ENCODE measurements at regions not wholly inside any gene's neighbourhood (a gene's known extent, or its start where the extent isn't known, plus 50 kb on each side); places are given as distances from the start of the nearest gene placed in this dataset.

DNA sequence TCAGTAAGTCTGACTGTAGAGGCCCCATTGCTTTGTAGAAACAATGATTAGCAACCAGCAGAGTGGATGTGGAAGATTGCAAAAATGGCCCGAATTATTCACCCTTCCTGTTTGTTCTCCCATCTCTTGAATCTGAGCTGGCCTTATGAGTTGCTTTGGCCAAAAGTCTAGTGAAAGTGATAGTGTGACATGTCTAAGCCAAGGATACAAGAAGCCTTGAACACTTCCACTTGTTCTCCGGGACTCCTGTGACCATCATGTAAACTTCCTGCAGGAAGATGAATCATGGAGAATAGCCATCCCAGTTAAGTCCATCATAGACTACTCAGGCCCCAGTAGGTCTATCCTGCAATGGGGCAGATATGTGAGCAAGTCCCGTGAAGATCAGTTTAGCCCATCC, 252.0 kb upstream of the JAG1 start:
- DNase-seq: no peak

DNA sequence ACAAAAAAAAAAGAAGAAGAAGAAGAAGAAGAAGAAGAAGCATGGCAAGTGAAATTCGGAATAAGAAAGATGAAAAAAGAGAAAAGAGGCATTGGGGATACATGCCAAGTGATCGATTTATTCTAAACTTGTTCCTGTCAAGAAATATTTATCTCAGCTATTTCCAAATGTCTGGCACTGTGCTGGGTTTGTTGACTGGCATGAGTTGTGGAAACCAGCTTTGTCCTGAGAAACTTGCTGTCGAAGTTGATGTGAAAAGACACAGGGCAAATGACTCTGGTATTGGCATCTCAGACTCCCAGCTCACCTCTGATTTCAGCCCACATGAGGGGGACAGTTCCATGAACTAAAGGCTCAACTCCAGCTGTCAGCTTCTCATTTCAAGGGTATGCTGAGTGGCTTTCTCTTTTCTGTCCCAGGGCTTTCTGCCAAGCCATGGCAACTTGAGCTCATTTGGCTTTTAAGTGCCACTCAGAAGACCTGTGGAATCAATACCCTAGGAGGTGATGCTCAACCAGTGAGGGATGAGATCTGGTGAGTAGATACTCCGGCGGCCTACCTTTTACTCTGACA, 253.3 kb upstream of the JAG1 start:
- no peak for DNase-seq

DNA sequence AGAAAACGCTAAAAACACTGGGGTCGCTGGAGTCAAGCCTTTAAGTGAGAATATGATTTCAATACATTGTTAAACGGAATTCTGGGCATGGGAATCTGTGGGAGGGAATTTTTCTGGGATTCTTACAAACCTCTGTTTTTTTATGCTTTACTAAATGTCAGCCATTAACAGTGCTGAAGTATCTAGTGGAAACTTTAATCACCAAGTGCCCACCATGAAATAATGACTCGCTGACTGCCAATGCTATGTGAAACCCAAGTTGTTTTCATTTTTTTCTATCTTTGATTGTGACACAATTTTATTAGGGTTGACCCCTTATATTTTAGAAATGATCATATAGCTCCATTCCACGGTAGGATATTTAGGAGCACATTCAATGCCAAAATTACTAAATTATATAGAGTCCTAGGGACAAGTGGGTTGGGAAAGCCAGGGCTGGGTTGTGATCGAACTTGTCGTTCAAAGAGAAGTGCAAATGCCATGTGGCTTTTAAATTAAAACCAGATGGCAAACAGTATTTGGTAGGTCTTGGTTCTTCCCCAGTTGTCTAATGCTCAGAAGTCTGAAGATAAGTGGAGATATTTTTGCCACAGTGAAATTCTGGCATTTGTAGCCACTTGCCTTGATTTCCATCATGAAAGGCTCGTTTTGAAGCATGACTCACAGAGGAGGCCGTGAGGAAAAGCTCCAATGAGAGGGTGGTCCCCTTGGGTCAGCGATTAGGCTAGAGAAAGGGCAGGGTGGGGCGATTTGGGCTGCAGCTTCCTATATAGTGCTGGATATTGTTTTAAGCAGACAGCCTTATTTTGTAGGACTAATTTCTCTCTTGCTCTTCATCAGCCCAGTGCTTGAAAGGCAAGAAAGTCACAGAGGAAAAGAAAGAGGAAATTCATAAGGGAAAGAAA, 254.4 kb upstream of the JAG1 start:
- no peak for DNase-seq

GRCh38 chr20:10928841-10929421, 255.1 kb upstream of the JAG1 start:
- DNase-seq: no peak

DNA sequence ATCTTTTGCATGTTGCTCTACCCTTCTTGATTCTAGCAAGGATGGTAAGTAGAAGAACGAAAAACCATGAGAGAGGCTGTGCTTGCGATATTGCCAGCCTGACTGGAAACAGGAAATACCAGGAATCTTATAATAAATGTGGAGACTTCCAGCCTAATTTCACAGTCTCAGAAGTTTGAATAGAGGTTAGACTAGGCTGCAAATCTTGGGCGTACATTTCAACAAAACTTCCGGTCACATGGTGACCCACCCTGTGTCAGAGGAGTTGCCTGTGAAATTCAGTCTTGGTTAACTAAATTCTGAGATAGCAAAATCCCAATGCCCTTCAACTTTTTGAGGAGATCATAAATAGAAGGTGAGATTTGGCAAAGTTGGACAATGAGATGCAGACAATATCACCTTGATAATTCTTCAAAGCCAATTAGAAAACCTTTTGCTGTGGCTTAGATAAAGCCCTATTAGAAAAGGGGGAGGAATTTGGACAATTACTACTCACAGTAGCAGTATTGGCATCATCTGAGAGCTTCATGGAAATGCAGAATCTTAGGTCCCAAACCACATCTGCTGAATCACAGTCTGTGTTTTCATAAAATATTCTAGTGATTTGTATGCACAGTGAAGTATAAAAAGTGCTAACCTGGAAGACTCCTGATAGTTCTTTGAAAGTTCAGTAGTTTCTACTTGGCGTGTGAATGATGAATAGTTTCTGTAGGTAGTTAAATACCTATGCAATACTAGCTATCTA, 262.0 kb upstream of the JAG1 start:
- DNase-seq: no peak

GRCh38 chr20:10936786-10937185, 263.0 kb upstream of the JAG1 start:
- no peak for DNase-seq

DNA sequence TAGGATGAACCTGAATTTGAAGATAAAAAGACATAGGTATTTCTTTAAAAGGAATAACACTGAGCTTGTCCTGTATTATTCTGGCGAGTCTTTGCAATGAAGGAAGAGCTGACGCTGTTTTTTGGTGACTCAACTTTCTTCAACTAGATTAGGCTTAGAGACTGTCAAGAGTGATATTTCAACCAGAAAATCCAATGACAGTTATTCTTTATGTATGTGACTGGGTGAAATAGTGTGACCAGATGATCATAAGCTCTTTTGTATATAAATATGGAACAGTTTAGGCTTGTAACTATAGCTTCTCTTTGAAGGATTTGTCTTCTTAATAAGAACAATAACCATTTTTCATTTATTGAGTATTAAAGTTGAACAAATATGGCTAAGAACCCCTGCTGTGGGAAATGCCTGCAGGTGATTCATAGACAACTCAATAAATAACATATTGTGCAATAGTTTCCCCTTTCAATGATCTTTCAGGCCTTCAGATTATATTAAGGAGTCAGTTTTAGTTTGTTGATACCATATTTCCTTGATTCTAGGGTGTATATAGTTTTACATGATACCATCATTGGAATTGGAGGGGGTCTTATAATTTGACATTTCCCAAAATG, 265.6 kb upstream of the JAG1 start:
- DNase-seq: no peak

- no peak for DNase-seq
These were observed 267.1 kb upstream of the JAG1 start for GRCh38 chr20:10940941-10941340.

GRCh38 chr20:10943686-10944265, 270.0 kb upstream of the JAG1 start:
- no peak for DNase-seq

DNA sequence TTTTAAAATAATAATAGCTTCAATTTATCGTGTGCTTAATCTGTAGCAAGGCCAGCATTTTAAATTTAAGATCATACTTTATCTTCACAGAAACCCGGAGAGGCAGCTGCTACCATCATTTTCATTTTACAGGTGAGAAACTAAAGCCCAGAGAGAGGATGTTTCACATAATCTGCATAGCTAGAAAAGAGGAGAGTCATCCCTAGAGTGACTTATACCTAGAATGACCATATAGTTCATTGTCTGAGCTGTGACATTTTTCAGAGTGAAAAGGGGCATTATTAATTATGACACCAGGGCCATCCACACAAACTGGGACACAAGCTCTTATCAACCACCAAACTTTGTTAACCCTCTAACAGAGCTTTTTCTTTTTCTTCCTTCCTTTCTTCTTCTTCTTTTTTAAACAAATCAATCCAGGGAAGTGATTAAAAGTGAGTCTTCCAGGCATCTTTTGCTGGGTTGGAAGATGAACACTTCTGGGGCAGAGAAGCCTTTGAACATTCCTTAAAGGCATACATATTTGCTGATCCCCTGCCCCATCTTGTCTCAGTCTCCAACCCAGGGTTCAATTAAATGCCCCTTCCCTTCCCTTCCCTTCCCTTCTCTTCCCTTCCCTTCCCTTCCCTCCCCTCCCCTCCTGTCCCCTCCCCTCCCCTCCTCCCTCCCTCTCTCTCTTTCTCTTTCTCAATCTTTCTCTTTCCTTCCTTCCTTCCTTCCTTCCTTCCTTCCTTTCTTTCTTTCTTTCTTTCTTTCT, 272.5 kb upstream of the JAG1 start:
- DNase-seq: no peak

DNA sequence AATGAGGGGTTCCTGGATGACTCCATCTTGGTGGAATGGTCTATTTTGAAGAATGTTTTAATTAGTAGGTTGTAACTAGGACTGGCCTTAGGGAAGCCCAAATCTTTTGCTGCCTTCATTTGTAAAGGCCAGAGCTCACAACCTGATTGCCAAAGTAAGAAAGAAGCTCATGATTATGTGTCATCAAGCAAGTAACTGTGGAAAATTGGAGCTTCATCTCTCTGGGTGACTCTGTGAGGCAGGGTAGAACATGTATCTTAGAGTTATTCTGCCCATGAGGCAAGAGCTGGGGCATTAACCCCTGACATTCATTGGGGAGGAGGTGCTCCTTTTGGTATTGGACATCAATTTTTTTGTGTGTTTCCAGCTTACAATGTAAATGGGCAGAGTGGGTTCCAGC, 273.9 kb upstream of the JAG1 start:
- no peak for DNase-seq

DNA sequence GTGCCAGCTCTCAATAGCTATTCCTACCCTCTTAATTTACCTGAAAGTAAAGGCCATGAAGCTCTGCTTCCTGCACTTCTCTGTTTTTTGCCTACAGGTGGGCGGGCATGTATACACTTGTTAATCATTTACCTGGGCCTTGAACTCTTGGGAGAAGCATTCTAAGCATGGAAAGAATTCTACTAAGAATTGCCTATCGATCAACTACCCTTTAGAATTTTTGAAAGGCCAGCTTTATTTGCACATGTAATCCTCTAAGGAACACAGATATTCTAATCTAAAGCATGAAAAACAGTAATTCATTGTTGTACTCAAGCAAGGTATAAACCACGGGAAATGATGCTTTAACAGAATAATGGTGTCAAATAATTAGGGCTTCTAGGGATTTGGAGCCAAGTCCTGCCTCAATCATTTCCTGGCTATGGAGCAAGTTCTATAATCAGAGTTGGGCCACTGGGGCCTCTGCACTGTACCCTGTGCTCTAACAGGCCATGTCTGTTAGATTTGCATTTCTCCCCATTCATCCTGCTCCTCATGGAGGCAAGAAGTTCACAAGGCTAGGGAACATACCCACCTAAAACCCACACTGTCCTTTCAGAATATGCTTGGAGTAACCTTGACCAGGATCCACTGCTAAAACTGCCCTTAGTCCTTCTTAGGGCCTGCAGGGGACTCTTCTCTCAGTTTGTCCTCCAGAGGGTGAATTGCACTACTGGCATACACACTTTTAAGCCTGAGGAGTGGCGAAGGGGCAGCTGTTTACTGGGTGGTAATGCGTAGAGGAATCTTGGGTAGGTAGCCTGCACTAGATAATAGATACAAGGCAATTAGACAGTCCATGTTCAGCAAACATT, 276.4 kb upstream of the JAG1 start:
- DNase-seq: no peak

GRCh38 chr20:10951216-10951615, 277.4 kb upstream of the JAG1 start:
- no peak for DNase-seq

DNA sequence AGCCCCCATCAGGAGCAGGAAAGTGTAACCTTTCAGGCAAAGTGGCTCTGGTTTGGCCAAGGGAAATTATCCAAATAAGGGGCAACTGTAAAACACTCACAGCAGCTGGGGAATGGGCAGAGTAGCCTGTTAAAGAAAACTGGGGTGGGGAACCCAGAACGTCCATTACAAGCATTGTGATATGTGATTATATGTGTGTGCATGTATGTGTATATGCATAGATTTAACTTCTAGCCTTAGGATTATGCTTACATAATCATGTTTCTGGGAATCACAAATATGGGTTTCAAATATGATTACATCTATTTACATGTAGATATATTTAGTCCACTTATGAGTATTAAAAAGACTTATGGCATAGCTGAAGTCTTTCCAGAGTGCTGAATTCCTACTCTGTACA, 278.1 kb upstream of the JAG1 start:
- no peak for DNase-seq

- DNase-seq: no peak
These were observed 279.6 kb upstream of the JAG1 start for GRCh38 chr20:10953437-10953836.

DNA sequence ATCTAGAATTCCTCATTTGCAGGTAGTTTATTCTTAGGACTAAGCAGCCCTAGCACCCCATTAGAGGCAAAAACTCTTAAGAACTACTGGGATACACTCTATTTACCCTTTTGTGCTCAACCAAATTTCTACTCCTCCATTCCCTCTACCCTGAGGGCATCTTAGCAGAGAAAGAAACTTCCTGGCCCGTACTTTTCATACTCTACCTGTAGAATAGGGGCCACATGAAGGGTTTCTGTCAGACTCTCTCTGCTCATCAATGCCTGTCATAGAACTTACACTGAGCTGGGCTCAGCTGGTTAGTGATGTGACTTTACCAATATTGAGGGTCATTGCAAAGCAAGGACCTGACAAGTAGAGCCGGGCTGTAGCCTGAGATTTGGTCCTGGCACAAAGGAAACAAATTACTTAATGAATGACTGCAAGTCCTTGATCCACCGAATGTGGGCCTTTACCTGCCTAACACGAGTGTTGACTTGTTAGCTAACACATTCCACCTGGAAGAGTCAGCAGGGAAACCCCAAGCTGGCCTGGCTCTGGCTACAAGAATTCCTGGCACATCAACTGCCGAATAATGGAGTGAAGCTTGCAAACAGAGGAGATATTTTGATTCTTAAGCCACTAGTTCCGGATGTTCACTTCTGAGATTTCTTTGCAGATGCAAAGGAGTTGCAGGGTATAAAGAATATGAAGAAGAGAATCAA, 280.5 kb upstream of the JAG1 start:
- DNase-seq: no peak

GRCh38 chr20:10954908-10955580, 281.2 kb upstream of the JAG1 start:
- DNase-seq: no peak

GRCh38 chr20:10958279-10958678, 284.5 kb upstream of the JAG1 start:
- DNase-seq: no peak

DNA sequence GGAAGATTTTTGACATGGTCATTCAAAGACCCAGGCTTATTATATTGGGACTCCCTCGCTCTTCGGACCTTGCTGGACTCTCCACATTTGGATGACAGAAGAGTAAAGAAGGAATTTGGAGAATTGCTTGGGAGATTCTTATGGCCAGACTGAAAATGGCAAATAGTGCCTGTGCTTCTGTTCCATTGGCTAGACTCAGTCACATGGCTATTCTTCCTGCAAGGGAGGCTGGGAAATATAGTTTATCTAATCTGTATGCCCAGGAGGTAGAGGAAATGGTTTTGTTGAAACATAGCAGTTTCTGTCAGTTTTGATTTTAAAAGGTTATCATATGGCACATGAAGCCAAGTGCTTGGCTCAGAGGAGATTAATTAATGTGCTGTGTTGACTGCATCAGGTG, 286.6 kb upstream of the JAG1 start:
- DNase-seq: no peak

Measured in activated CD4-positive, alpha-beta T cell treated with anti-CD3 and anti-CD28 coated beads, Interleukin-2, amount 50 U/mL, for 16 hours (primary cell).